Stimulated activated CD4-positive, alpha-beta T cell treated with anti-CD3 and anti-CD28 coated beads, Interleukin-1b, Interleukin-23, amount 100 ng/mL, for 24 hours (primary cell): ENCODE measurements at regions not wholly inside any gene's neighbourhood (a gene's known extent, or its start where the extent isn't known, plus 50 kb on each side); places are given as distances from the start of the nearest gene placed in this dataset.

ENCODE experiments used
- DNase-seq, 4 experiments: peaks; one replicate each; pipeline ENCODE4 v3.0.0-alpha.2; 2020; ENCODE audit warnings: low read depth in 4 of 4, low spot score in 1 of 4

GRCh38 chr12:88413646-88414045, 166.6 kb downstream of the KITLG start:
- no peak for DNase-seq

GRCh38 chr12:88416155-88416554, 164.1 kb downstream of the KITLG start:
- DNase-seq: no peak

GRCh38 chr12:88416786-88417185, 163.5 kb downstream of the KITLG start:
- DNase-seq: no peak

- DNase-seq: no peak
These were observed 162.7 kb downstream of the KITLG start for GRCh38 chr12:88417531-88417930.

GRCh38 chr12:88418856-88419497, 161.3 kb downstream of the KITLG start:
- DNase-seq: no peak

GRCh38 chr12:88419794-88420193, 160.5 kb downstream of the KITLG start:
- no peak for DNase-seq

- DNase-seq: no peak
These were observed 159.8 kb downstream of the KITLG start for GRCh38 chr12:88420457-88420856.

- DNase-seq: no peak
These were observed 155.2 kb downstream of the KITLG start for GRCh38 chr12:88424791-88425730.

GRCh38 chr12:88428350-88428749, 151.9 kb downstream of the KITLG start:
- DNase-seq: no peak

GRCh38 chr12:88431246-88431645, 149.0 kb downstream of the KITLG start:
- DNase-seq: no peak

GRCh38 chr12:88432531-88433490, 147.5 kb downstream of the KITLG start:
- no peak for DNase-seq

- DNase-seq: no peak
These were observed 146.1 kb downstream of the KITLG start for GRCh38 chr12:88433997-88434703.

- DNase-seq: no peak
These were observed 144.8 kb downstream of the KITLG start for GRCh38 chr12:88435334-88436076.

GRCh38 chr12:88437226-88437625, 143.0 kb downstream of the KITLG start:
- DNase-seq: no peak
